Caco-2 (cell line): ENCODE measurements at regions not wholly inside any gene's neighbourhood (a gene's known extent, or its start where the extent isn't known, plus 50 kb on each side); places are given as distances from the start of the nearest gene placed in this dataset.
"Not testable (repeated sequence)": the region's sequence is repeated elsewhere in the genome, so short reads cannot be mapped to it uniquely, and the experiment has no call there.

ENCODE experiments used
- BruUV-seq: library from RNA; stranded (reverse); fragments of 400-500 nt; replicated peaks from 2 replicates; lab custom pipeline; 2021; lab: Mats Ljungman, UMichigan
- CTCF ChIA-PET: fragments of 300-600 bp; sonication (Branson Sonifier 250); formaldehyde crosslinking; loops from one replicate; lab custom pipeline; 2022; ENCODE audit warnings: antibody characterized with exemption; lab: Charles Lee
- POLR2A ChIA-PET: fragments of 300-600 bp; sonication (Branson Sonifier 250); formaldehyde crosslinking; loops from one replicate; lab custom pipeline; 2022; ENCODE audit warnings: antibody characterized with exemption; lab: Charles Lee
- DNase-seq, 2 experiments: peaks; one replicate each; pipeline versions ENCODE4 v3.0.0 to v3.0.0-alpha.2; 2020 to 2022
- H3K27me3 ChIP-seq: replicated peaks from 2 replicates; pipeline ENCODE4 v1.6.0; 2011; ENCODE audit warnings: low read length; ENCODE audit not compliant: control insufficient read depth, insufficient read depth
- H3K36me3 ChIP-seq: 2 replicates; pipeline ENCODE4 v1.5.1; 2011; ENCODE audit warnings: low read length; ENCODE audit not compliant: control insufficient read depth, insufficient read depth
- H3K4me1 ChIP-seq: fragments of 250-450 bp; sonication (Bioruptor Pico); 2 replicates; pipeline ENCODE4 v1.5.1; 2020; ENCODE audit warnings: mild to moderate bottlenecking
- H3K4me3 ChIP-seq: 2 replicates; pipeline ENCODE4 v1.5.1; 2011; ENCODE audit warnings: low read depth, mild to moderate bottlenecking, control low read depth, low read length
- H3K9me3 ChIP-seq: fragments of 250-450 bp; sonication (Bioruptor Pico); 2 replicates; pipeline ENCODE4 v1.5.1; 2020; ENCODE audit warnings: mild to moderate bottlenecking, moderate library complexity
- H3K27ac Mint-ChIP-seq: one replicate; pipeline ENCODE4 v1.8.0; 2022; ENCODE audit warnings: mixed read lengths; ENCODE audit not compliant: unreplicated experiment
- H3K27me3 Mint-ChIP-seq: one replicate; pipeline ENCODE4 v1.8.0; 2022; ENCODE audit warnings: mixed read lengths; ENCODE audit not compliant: insufficient read depth, unreplicated experiment
- H3K36me3 Mint-ChIP-seq: one replicate; pipeline ENCODE4 v1.8.0; 2022; ENCODE audit warnings: mild to moderate bottlenecking, mixed read lengths; ENCODE audit not compliant: insufficient read depth, unreplicated experiment
- H3K4me1 Mint-ChIP-seq: one replicate; pipeline ENCODE4 v1.8.0; 2022; ENCODE audit warnings: low read depth, mixed read lengths; ENCODE audit not compliant: unreplicated experiment
- H3K4me3 Mint-ChIP-seq: one replicate; pipeline ENCODE4 v1.8.0; 2022; ENCODE audit warnings: mild to moderate bottlenecking, moderate library complexity, mixed read lengths; ENCODE audit not compliant: unreplicated experiment
- H3K9me3 Mint-ChIP-seq: one replicate; pipeline ENCODE4 v1.8.0; 2022; ENCODE audit warnings: mixed read lengths; ENCODE audit not compliant: unreplicated experiment
- intact Hi-C: fragments of 100-400 bp; cut with micrococcal nuclease; formaldehyde crosslinking; loops from one replicate; pipeline ENCODE4 v1.10.0; 2022; ENCODE audit not compliant: unreplicated experiment
- TF ChIP-seq, protein P1 (sequence below), 2 experiments: fragments of 200-600 bp in 1 of 2; IDR thresholded peaks; 1 replicate in 1 of 2; 2 replicates in 1 of 2; pipeline versions ENCODE4 v1.5.1 to v1.8.0; 2011 to 2022; ENCODE audit warnings: antibody characterized with exemption in 1 of 2, control low read depth in 1 of 2, inconsistent platforms in 1 of 2, low read depth in 1 of 2, low read length in 1 of 2, mild to moderate bottlenecking in 1 of 2, moderate library complexity in 1 of 2; ENCODE audit not compliant: insufficient read depth in 1 of 2, severe bottlenecking in 1 of 2, unreplicated experiment in 1 of 2

DNA sequence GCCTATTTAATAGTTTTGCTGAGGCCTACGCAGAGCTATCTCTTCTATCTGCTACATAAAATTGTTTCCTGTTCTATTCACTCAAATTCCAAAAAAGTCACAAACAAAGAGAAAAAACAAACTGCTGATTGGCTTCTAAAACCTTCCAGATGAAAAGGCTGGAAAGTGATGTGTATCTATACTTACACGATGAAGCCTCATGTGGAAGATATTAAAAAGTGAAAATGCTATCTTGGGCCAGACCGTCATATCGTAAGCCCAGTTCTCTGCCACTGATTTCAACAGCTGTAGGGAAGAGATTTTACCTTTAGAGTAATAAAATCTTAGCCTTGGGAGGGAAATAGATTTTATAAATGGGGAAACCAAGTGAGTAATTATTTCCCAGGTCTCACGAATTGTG, 394.8 kb downstream of the KIF20B start:
- no TSS peak for BruUV-seq
- Mint-ChIP-seq H3K27ac (no peak overlapping the region), H3K27me3 (no peaks in the 10 kb centered on the region), H3K4me1 (no peaks in the 10 kb centered on the region), H3K4me3 (no peak overlapping the region), H3K9me3 (no peaks in the 10 kb centered on the region), H3K36me3 (no peaks in the 10 kb centered on the region)
- POLR2A ChIA-PET: no interaction called here
- CTCF ChIA-PET: no interaction called here
- TF ChIP-seq, protein P1, sequence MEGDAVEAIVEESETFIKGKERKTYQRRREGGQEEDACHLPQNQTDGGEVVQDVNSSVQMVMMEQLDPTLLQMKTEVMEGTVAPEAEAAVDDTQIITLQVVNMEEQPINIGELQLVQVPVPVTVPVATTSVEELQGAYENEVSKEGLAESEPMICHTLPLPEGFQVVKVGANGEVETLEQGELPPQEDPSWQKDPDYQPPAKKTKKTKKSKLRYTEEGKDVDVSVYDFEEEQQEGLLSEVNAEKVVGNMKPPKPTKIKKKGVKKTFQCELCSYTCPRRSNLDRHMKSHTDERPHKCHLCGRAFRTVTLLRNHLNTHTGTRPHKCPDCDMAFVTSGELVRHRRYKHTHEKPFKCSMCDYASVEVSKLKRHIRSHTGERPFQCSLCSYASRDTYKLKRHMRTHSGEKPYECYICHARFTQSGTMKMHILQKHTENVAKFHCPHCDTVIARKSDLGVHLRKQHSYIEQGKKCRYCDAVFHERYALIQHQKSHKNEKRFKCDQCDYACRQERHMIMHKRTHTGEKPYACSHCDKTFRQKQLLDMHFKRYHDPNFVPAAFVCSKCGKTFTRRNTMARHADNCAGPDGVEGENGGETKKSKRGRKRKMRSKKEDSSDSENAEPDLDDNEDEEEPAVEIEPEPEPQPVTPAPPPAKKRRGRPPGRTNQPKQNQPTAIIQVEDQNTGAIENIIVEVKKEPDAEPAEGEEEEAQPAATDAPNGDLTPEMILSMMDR (IDR thresholded peaks at IDR 0.05; ENCODE audit: insufficient read depth in 1 of 2, low read depth in 1 of 2, low read length in 1 of 2, severe bottlenecking in 1 of 2, unreplicated experiment in 1 of 2): no peak
- DNase-seq: no peak
- Histone ChIP-seq H3K4me3 (no peak overlapping the region), H3K4me1 (no peaks in the 10 kb centered on the region), H3K9me3 (no peaks in the 10 kb centered on the region), H3K36me3 (no peaks in the 10 kb centered on the region), H3K27me3 (no peaks in the 10 kb centered on the region)
- intact Hi-C loops: no loop called here

DNA sequence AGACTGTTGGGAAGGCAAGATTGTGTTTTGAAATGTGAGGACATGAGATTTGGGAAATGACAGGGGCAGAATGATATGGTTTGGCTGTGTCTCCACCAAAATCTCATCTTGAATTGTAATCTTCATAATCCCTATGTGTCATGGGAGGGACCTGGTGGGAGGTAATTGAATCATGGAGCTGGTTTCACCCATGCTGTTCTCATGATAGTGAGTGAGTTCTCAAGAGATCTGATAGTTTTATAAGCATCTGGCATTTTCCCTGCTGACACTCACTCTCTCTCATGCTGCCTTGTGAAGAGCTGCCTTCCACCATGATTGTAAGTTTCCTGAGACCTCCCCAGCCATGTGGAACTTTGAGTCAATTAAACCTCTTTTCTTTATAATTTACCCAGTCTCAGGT, 406.2 kb downstream of the KIF20B start:
- POLR2A ChIA-PET, BruUV-seq, H3K36me3 ChIP-seq, H3K9me3 ChIP-seq, CTCF ChIA-PET, H3K27ac Mint-ChIP-seq, H3K4me3 ChIP-seq, DNase-seq, H3K9me3 Mint-ChIP-seq, H3K27me3 ChIP-seq, H3K4me1 ChIP-seq, intact Hi-C loops, H3K4me3 Mint-ChIP-seq, H3K27me3 Mint-ChIP-seq, H3K4me1 Mint-ChIP-seq, H3K36me3 Mint-ChIP-seq: not testable (repeated sequence)

DNA sequence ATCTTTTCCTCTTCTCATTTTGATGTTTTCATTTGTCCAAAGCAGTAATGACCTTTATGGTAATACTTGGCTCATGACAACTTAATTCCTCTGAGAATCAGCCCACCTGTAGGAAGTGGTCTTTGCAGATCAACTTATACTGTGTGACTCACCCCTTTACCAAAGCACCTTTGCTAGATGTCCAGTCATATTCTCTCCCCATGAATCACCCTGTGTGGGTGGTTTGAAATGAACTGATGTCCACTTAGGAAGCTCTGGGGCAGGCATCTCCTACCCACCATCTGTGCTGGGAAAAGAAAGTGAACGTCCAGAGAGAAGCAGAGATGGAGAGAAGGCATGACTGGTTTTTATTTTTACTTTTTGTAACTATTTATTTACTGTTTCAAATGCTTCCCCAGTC, 410.3 kb downstream of the KIF20B start:
- no peak overlapping the region for H3K4me3 ChIP-seq
- TF ChIP-seq, protein P1 (IDR thresholded peaks at IDR 0.05; ENCODE audit: insufficient read depth in 1 of 2, low read depth in 1 of 2, low read length in 1 of 2, severe bottlenecking in 1 of 2, unreplicated experiment in 1 of 2): no peak
- POLR2A ChIA-PET: no interaction called here

DNA sequence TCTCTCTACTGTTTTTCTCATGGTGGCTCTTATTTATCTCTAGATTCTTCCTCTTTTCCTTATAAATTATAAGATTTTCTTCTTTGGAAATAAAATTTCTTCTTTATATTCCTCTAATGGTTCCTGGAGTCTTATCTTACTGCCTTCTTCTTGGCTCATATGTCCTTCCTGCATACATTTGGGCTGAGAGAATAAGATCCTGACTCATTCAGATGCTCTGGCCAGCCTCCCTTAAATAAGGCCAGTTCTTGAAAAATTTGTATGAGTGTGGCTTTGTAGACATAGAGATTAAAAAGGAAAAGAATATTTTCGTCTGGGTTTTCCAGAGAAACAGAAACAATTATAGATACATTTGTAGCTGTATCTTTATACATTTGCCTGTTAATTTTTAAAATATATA, 411.3 kb downstream of the KIF20B start:
- Mint-ChIP-seq H3K9me3 (peaks cover 10% of the 10 kb centered on the region), H3K27me3 (no peaks in the 10 kb centered on the region), H3K27ac (no peak overlapping the region), H3K4me3 (no peak overlapping the region), H3K36me3 (no peaks in the 10 kb centered on the region), H3K4me1 (no peaks in the 10 kb centered on the region)
- DNase-seq: no peak
- TF ChIP-seq, protein P1 (IDR thresholded peaks at IDR 0.05; ENCODE audit: insufficient read depth in 1 of 2, low read depth in 1 of 2, low read length in 1 of 2, severe bottlenecking in 1 of 2, unreplicated experiment in 1 of 2): no peak
- Histone ChIP-seq H3K9me3 (no peaks in the 10 kb centered on the region), H3K27me3 (no peaks in the 10 kb centered on the region), H3K36me3 (no peaks in the 10 kb centered on the region), H3K4me3 (no peak overlapping the region), H3K4me1 (no peaks in the 10 kb centered on the region)
- POLR2A ChIA-PET: no interaction called here
- CTCF ChIA-PET: no interaction called here
- no TSS peak for BruUV-seq
- intact Hi-C loops: no loop called here

More for the DNA sequence above, 410.3 kb downstream of the KIF20B start:
- peaks cover 10% of the 10 kb centered on the region for H3K9me3 Mint-ChIP-seq
- no peaks in the 10 kb centered on the region for H3K27me3 Mint-ChIP-seq
- H3K4me3 Mint-ChIP-seq: no peak overlapping the region
- Histone ChIP-seq H3K36me3 (no peaks in the 10 kb centered on the region), H3K27me3 (no peaks in the 10 kb centered on the region), H3K4me1 (no peaks in the 10 kb centered on the region), H3K9me3 (no peaks in the 10 kb centered on the region)
- BruUV-seq: no TSS peak
- H3K36me3 Mint-ChIP-seq: no peaks in the 10 kb centered on the region
- H3K27ac Mint-ChIP-seq: no peak overlapping the region
- CTCF ChIA-PET: no interaction called here
- intact Hi-C loops: no loop called here
- H3K4me1 Mint-ChIP-seq: no peaks in the 10 kb centered on the region
- DNase-seq: no peak

DNA sequence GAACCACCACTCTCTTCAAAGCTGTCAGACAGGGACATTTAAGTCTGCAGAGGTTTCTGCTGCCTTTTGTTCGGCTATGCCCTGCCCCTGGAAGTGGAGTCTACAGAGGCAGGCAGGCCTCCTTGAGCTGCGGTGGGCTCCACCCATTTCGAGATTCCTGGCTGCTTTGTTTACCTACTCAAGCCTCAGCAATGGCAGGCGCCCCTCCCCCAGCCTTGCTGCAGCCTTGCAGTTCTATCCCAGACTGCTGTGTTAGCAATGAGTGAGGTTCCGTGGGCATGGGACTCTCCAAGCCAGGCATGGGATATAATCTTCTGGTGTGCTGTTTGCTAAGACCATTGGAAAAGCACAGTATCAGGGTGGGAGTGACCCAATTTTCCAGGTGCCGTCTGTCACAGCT, 417.2 kb downstream of the KIF20B start:
- peaks cover 10% of the 10 kb centered on the region for H3K9me3 Mint-ChIP-seq
- H3K27me3 Mint-ChIP-seq, intact Hi-C loops, H3K4me1 ChIP-seq, H3K36me3 Mint-ChIP-seq, BruUV-seq, POLR2A ChIA-PET, H3K4me3 Mint-ChIP-seq, H3K27ac Mint-ChIP-seq, H3K4me3 ChIP-seq, DNase-seq, H3K9me3 ChIP-seq, CTCF ChIA-PET, H3K36me3 ChIP-seq, H3K27me3 ChIP-seq, H3K4me1 Mint-ChIP-seq: not testable (repeated sequence)
